ENCODE measurements at regions not wholly inside any gene's neighbourhood (a gene's known extent, or its start where the extent isn't known, plus 50 kb on each side); places are given as distances from the start of the nearest gene placed in this dataset.
"Not testable (repeated sequence)": the region's sequence is repeated elsewhere in the genome, so short reads cannot be mapped to it uniquely, and the experiment has no call there.

- H3K4me3 ChIP-seq, result no peak overlapping the region
- H3K36me3 ChIP-seq, result no peaks in the 10 kb centered on the region
- no peaks in the 10 kb centered on the region for H3K4me1 ChIP-seq
- 86% methylated on average over 9 of the region's 9 CpGs for WGBS
- no peaks in the 10 kb centered on the region for H3K9me3 ChIP-seq
- DNase-seq (ENCODE audit: extremely low spot score), result no peak
- TF ChIP-seq CTCF (IDR thresholded peaks at IDR 0.05) (no peak), POLR2A (IDR thresholded peaks at IDR 0.05; ENCODE audit: low read depth) (no peak), EP300 (IDR thresholded peaks at IDR 0.05) (no peak), POLR2AphosphoS5 (IDR thresholded peaks at IDR 0.05) (no peak)
- H3K27ac ChIP-seq (replicated peaks in 1 of 4), result no peak overlapping the region
- intact Hi-C loops (cut with DNase I), result no loop called here
- H3K27me3 ChIP-seq, result no peaks in the 10 kb centered on the region
These were observed 841.4 kb downstream of the FSCB start for GRCh38 chr14:43665570-43666267.

- intact Hi-C loops (cut with DNase I); H3K36me3 ChIP-seq; H3K27me3 ChIP-seq; H3K27ac ChIP-seq (replicated peaks in 1 of 4); H3K4me1 ChIP-seq; H3K4me3 ChIP-seq; DNase-seq (ENCODE audit: extremely low spot score); H3K9me3 ChIP-seq: not testable (repeated sequence)
- WGBS, result 94% methylated on average over 2 of the region's 2 CpGs
These were observed 851.9 kb downstream of the FSCB start for GRCh38 chr14:43655194-43655593.

GRCh38 chr14:43651896-43652295, 855.2 kb downstream of the FSCB start:
- TF ChIP-seq POLR2AphosphoS5 (IDR thresholded peaks at IDR 0.05) (no peak), POLR2A (IDR thresholded peaks at IDR 0.05; ENCODE audit: low read depth) (no peak), EP300 (IDR thresholded peaks at IDR 0.05) (no peak), CTCF (IDR thresholded peaks at IDR 0.05) (no peak)
- no peak overlapping the region for H3K27ac ChIP-seq (replicated peaks in 1 of 4)
- H3K27me3 ChIP-seq, result no peaks in the 10 kb centered on the region
- no peaks in the 10 kb centered on the region for H3K36me3 ChIP-seq
- H3K9me3 ChIP-seq, result peaks cover 0 to 5% (median 2%) of the 10 kb centered on the region in 4 donors
- 92% methylated on average over 1 of the region's 1 CpG for WGBS
- no peaks in the 10 kb centered on the region for H3K4me1 ChIP-seq
- H3K4me3 ChIP-seq, result no peak overlapping the region
- DNase-seq (ENCODE audit: extremely low spot score), result no peak
- intact Hi-C loops (cut with DNase I), result no loop called here

- no peaks in the 10 kb centered on the region for H3K27me3 ChIP-seq
- 83% methylated on average over 4 of the region's 4 CpGs for WGBS
- TF ChIP-seq CTCF (IDR thresholded peaks at IDR 0.05) (no peak), EP300 (IDR thresholded peaks at IDR 0.05) (no peak), POLR2A (IDR thresholded peaks at IDR 0.05; ENCODE audit: low read depth) (no peak), POLR2AphosphoS5 (IDR thresholded peaks at IDR 0.05) (no peak)
- DNase-seq (ENCODE audit: extremely low spot score), result no peak
- no peak overlapping the region for H3K4me3 ChIP-seq
- intact Hi-C loops (cut with DNase I), result no loop called here
- H3K9me3 ChIP-seq, result peaks cover 0 to 5% (median 2%) of the 10 kb centered on the region in 4 donors
- H3K36me3 ChIP-seq, result no peaks in the 10 kb centered on the region
- no peaks in the 10 kb centered on the region for H3K4me1 ChIP-seq
- no peak overlapping the region for H3K27ac ChIP-seq (replicated peaks in 1 of 4)
These were observed 855.8 kb downstream of the FSCB start for GRCh38 chr14:43651185-43651787.

GRCh38 chr14:43649508-43649907, 857.6 kb downstream of the FSCB start:
- no peak for DNase-seq (ENCODE audit: extremely low spot score)
- H3K4me1 ChIP-seq, result no peaks in the 10 kb centered on the region

More at GRCh38 chr14:43649508-43649907, 857.6 kb downstream of the FSCB start:
- H3K27ac ChIP-seq (replicated peaks in 1 of 4), result no peak overlapping the region
- H3K27me3 ChIP-seq, result no peaks in the 10 kb centered on the region
- H3K36me3 ChIP-seq, result no peaks in the 10 kb centered on the region
- peaks cover 0 to 5% (median 2%) of the 10 kb centered on the region in 4 donors for H3K9me3 ChIP-seq
- no peak overlapping the region for H3K4me3 ChIP-seq
- TF ChIP-seq POLR2AphosphoS5 (IDR thresholded peaks at IDR 0.05) (no peak), POLR2A (IDR thresholded peaks at IDR 0.05; ENCODE audit: low read depth) (no peak), CTCF (IDR thresholded peaks at IDR 0.05) (no peak), EP300 (IDR thresholded peaks at IDR 0.05) (no peak)
- intact Hi-C loops (cut with DNase I), result no loop called here
